HT-29 (cell line): ENCODE measurements at regions not wholly inside any gene's neighbourhood (a gene's known extent, or its start where the extent isn't known, plus 50 kb on each side); places are given as distances from the start of the nearest gene placed in this dataset.
"Not testable (repeated sequence)": the region's sequence is repeated elsewhere in the genome, so short reads cannot be mapped to it uniquely, and the experiment has no call there.

ENCODE experiments used
- DNase-seq: peaks from one replicate; pipeline ENCODE4 v3.0.0-alpha.2; 2015; ENCODE audit warnings: low spot score

- no peak for DNase-seq
Measured at GRCh38 chr1:118461154-118461553, 276.1 kb upstream of the SPAG17 start.

- no peak for DNase-seq
Measured at GRCh38 chr1:118459871-118460270, 274.8 kb upstream of the SPAG17 start.

- not testable (repeated sequence) for DNase-seq
Measured at GRCh38 chr1:118453856-118454255, 268.8 kb upstream of the SPAG17 start.

- DNase-seq, result no peak
Measured at GRCh38 chr1:118445156-118445555, 260.1 kb upstream of the SPAG17 start.

GRCh38 chr1:118442214-118442613, 257.2 kb upstream of the SPAG17 start:
- DNase-seq, result no peak

GRCh38 chr1:118437664-118438063, 252.6 kb upstream of the SPAG17 start:
- DNase-seq, result no peak

- no peak for DNase-seq
Measured at GRCh38 chr1:118429856-118430255, 244.8 kb upstream of the SPAG17 start.

GRCh38 chr1:118421868-118422350, 236.9 kb upstream of the SPAG17 start:
- DNase-seq, result no peak

GRCh38 chr1:118404024-118404423, 219.0 kb upstream of the SPAG17 start:
- DNase-seq, result no peak

- DNase-seq, result no peak
Measured at GRCh38 chr1:118397496-118397859, 212.4 kb upstream of the SPAG17 start.

GRCh38 chr1:118396829-118397495, 211.9 kb upstream of the SPAG17 start:
- DNase-seq, result no peak

- DNase-seq, result no peak
Measured at GRCh38 chr1:118396279-118396678, 211.3 kb upstream of the SPAG17 start.

- no peak for DNase-seq
Measured at GRCh38 chr1:118395430-118395991, 210.5 kb upstream of the SPAG17 start.

- no peak for DNase-seq
Measured at GRCh38 chr1:118390955-118391354, 205.9 kb upstream of the SPAG17 start.

GRCh38 chr1:118388301-118388959, 203.4 kb upstream of the SPAG17 start:
- no peak for DNase-seq

GRCh38 chr1:118381197-118381869, 196.3 kb upstream of the SPAG17 start:
- no peak for DNase-seq

- not testable (repeated sequence) for DNase-seq
Measured at GRCh38 chr1:118377183-118377582, 192.2 kb upstream of the SPAG17 start.

- no peak for DNase-seq
Measured at GRCh38 chr1:118371612-118372011, 186.6 kb upstream of the SPAG17 start.

- DNase-seq, result no peak
Measured at GRCh38 chr1:118370861-118371260, 185.8 kb upstream of the SPAG17 start.

- DNase-seq, result no peak
Measured at GRCh38 chr1:118366286-118366685, 181.3 kb upstream of the SPAG17 start.

- no peak for DNase-seq
Measured at GRCh38 chr1:118364882-118365281, 179.9 kb upstream of the SPAG17 start.

GRCh38 chr1:118363396-118363795, 178.4 kb upstream of the SPAG17 start:
- DNase-seq, result no peak
